ENCODE measurements at regions not wholly inside any gene's neighbourhood (a gene's known extent, or its start where the extent isn't known, plus 50 kb on each side); places are given as distances from the start of the nearest gene placed in this dataset.
"Not testable (repeated sequence)": the region's sequence is repeated elsewhere in the genome, so short reads cannot be mapped to it uniquely, and the experiment has no call there.

- DNase-seq (ENCODE audit: extremely low spot score, insufficient read length, low read depth) (no peak), FAIRE-seq (no peak)
Measured at GRCh38 chr10:33045421-33045820, 87.4 kb upstream of the ITGB1 start.

- DNase-seq (ENCODE audit: extremely low spot score, insufficient read length, low read depth), result no peak
- no peak for FAIRE-seq
Measured at GRCh38 chr10:33042565-33042964, 84.5 kb upstream of the ITGB1 start.

- FAIRE-seq, result no peak
Measured at GRCh38 chr10:33041783-33042437, 83.9 kb upstream of the ITGB1 start.

GRCh38 chr10:33040436-33040835 is 82.4 kb upstream of the ITGB1 start:
- no peak for FAIRE-seq
- no peak for DNase-seq (ENCODE audit: extremely low spot score, insufficient read length, low read depth)

More at GRCh38 chr10:33041783-33042437, 83.9 kb upstream of the ITGB1 start:
- no peak for DNase-seq (ENCODE audit: extremely low spot score, insufficient read length, low read depth)

- FAIRE-seq (no peak), DNase-seq (ENCODE audit: extremely low spot score, insufficient read length, low read depth) (no peak)
Measured at GRCh38 chr10:33039181-33039580, 81.2 kb upstream of the ITGB1 start.

GRCh38 chr10:33038672-33039071 is 80.6 kb upstream of the ITGB1 start:
- DNase-seq (ENCODE audit: extremely low spot score, insufficient read length, low read depth) (no peak), FAIRE-seq (no peak)

GRCh38 chr10:33037726-33038125 is 79.7 kb upstream of the ITGB1 start:
- FAIRE-seq (no peak), DNase-seq (ENCODE audit: extremely low spot score, insufficient read length, low read depth) (no peak)

- no peak for FAIRE-seq
- DNase-seq (ENCODE audit: extremely low spot score, insufficient read length, low read depth), result no peak
Measured at GRCh38 chr10:33036670-33037069, 78.6 kb upstream of the ITGB1 start.

GRCh38 chr10:33035411-33035810 is 77.4 kb upstream of the ITGB1 start:
- no peak for DNase-seq (ENCODE audit: extremely low spot score, insufficient read length, low read depth)
- no peak for FAIRE-seq

GRCh38 chr10:33034931-33035330 is 76.9 kb upstream of the ITGB1 start:
- FAIRE-seq (no peak), DNase-seq (ENCODE audit: extremely low spot score, insufficient read length, low read depth) (no peak)

- no peak for FAIRE-seq
- DNase-seq (ENCODE audit: extremely low spot score, insufficient read length, low read depth), result no peak
Measured at GRCh38 chr10:33032654-33033151, 74.7 kb upstream of the ITGB1 start.

GRCh38 chr10:33031815-33032653 is 74.0 kb upstream of the ITGB1 start:
- DNase-seq (ENCODE audit: extremely low spot score, insufficient read length, low read depth), result no peak
- no peak for FAIRE-seq

- FAIRE-seq, result no peak
- DNase-seq (ENCODE audit: extremely low spot score, insufficient read length, low read depth), result no peak
Measured at GRCh38 chr10:33031171-33031570, 73.1 kb upstream of the ITGB1 start.

- not testable (repeated sequence) for FAIRE-seq; DNase-seq (ENCODE audit: extremely low spot score, insufficient read length, low read depth)
Measured at GRCh38 chr10:33028515-33028914, 70.5 kb upstream of the ITGB1 start.

- no peak for FAIRE-seq
Measured at GRCh38 chr10:33027088-33027487, 69.1 kb upstream of the ITGB1 start.

GRCh38 chr10:33026422-33026821 is 68.4 kb upstream of the ITGB1 start:
- no peak for DNase-seq (ENCODE audit: extremely low spot score, insufficient read length, low read depth)
- no peak for FAIRE-seq

More at GRCh38 chr10:33027088-33027487, 69.1 kb upstream of the ITGB1 start:
- no peak for DNase-seq (ENCODE audit: extremely low spot score, insufficient read length, low read depth)

- no peak for DNase-seq (ENCODE audit: extremely low spot score, insufficient read length, low read depth)
- FAIRE-seq, result no peak
Measured at GRCh38 chr10:33025910-33026309, 67.9 kb upstream of the ITGB1 start.

- peak; percentile 82 for FAIRE-seq
- DNase-seq (ENCODE audit: extremely low spot score, insufficient read length, low read depth), result no peak
Measured at GRCh38 chr10:33025039-33025438, 67.0 kb upstream of the ITGB1 start.

- no peak for DNase-seq (ENCODE audit: extremely low spot score, insufficient read length, low read depth)
- no peak for FAIRE-seq
Measured at GRCh38 chr10:33022691-33023090, 64.7 kb upstream of the ITGB1 start.

- FAIRE-seq (no peak), DNase-seq (ENCODE audit: extremely low spot score, insufficient read length, low read depth) (no peak)
Measured at GRCh38 chr10:33022090-33022489, 64.1 kb upstream of the ITGB1 start.

- FAIRE-seq (no peak), DNase-seq (ENCODE audit: extremely low spot score, insufficient read length, low read depth) (no peak)
Measured at GRCh38 chr10:33016988-33017387, 59.0 kb upstream of the ITGB1 start.

Data from GM18507 (cell line).